GM12873 (cell line): ENCODE measurements at regions not wholly inside any gene's neighbourhood (a gene's known extent, or its start where the extent isn't known, plus 50 kb on each side); places are given as distances from the start of the nearest gene placed in this dataset.

Source experiments
- TF ChIP-seq, protein P1 (sequence below): IDR thresholded peaks from 2 replicates; pipeline ENCODE4 v1.5.1; 2012; ENCODE audit warnings: low read depth, mild to moderate bottlenecking, moderate library complexity, low read length, control low read depth; ENCODE audit not compliant: insufficient read depth; ENCODE audit errors: missing control alignments

DNA sequence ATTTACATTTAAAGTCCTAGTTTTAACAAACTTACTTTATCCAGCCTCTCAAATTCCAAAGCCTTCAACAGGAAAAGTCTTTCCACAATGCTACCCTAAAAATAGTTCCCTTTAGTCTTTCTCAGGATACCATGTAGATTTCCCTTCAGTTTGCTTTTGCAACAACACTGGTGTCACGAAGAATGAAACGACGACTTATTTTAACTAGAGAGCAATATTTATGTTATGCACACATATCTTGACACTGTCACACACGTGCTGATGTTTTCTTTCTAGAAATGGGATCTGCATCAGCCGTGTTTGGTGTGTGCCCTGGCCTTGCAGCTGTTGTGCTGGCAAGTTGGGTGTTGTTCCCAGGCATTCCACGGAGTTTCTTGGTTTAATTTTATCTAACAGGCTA lies 75.5 kb downstream of the SIPA1L2 start:
- TF ChIP-seq, protein P1, sequence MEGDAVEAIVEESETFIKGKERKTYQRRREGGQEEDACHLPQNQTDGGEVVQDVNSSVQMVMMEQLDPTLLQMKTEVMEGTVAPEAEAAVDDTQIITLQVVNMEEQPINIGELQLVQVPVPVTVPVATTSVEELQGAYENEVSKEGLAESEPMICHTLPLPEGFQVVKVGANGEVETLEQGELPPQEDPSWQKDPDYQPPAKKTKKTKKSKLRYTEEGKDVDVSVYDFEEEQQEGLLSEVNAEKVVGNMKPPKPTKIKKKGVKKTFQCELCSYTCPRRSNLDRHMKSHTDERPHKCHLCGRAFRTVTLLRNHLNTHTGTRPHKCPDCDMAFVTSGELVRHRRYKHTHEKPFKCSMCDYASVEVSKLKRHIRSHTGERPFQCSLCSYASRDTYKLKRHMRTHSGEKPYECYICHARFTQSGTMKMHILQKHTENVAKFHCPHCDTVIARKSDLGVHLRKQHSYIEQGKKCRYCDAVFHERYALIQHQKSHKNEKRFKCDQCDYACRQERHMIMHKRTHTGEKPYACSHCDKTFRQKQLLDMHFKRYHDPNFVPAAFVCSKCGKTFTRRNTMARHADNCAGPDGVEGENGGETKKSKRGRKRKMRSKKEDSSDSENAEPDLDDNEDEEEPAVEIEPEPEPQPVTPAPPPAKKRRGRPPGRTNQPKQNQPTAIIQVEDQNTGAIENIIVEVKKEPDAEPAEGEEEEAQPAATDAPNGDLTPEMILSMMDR: no peak

DNA sequence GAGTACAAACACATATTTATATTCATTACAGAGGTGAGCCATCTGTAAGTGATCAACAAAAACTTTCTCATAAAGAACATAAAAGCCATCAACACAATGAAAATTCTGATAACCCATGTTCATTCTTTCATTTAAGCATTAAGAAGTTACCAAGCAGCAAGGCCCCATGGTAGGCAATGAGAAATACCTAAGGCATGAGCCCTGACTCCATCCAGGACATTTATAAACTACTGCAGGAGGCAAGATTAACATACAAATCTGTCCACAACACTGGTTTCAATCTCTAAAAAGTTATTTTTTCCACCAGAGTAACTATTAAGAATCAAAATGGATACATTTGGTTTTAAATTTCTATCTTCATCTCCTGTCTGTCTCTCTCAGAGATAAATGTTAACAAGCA lies 76.1 kb downstream of the SIPA1L2 start:
- TF ChIP-seq, protein P1: no peak

DNA sequence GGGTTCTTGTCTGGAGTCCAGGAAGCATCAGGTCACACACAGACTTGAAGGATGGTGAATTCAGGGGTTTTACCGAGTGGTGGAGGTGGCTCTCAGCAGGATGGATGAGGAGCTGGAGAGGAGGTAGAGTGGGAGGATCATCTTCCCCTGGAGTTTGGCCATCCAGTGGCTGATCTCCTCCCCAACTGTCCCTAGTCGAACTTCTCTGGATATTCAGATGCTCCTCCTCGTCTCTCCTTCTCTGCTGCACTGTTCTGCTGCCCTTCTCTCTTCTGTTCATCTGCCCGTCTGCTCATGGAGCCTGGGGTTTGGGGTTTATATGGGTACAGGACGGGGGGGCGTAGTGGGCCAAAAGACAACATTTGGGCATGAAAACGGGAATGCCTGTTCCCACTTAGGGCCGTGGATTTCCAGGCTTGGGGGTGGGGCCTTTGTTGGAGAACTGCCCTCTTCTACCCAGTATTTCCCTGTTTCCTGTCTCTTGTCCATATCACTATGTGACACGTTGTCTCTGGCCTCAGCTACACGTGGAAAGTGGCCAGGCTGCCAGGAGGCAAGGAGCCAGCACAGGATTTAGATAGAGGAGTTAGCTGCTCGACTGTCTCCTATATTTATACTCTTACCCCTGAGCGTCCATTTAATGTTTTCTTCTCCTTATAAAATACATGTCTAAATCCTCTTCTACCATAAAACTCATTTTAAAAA lies 76.7 kb downstream of the SIPA1L2 start:
- TF ChIP-seq, protein P1: no peak

DNA sequence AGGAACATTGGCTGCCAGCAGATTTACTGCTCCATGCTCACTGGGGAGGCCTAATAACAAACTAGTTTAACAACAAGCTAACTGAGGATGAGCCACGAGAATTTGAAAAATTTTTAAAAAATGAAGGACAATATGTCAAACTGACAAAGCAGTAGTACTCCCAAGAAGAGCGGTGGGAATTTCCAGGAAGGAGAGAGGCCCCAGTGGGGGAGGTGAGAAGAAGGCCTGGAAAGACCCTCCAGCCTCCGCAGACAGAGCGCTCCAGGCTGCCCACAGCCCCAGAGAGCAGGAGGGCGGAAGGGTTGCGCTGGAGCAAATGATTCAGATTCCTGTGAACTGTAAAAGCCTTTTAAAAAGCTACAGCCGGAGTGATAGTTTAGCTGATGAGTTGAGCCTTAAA lies 78.5 kb downstream of the SIPA1L2 start:
- TF ChIP-seq, protein P1: no peak

DNA sequence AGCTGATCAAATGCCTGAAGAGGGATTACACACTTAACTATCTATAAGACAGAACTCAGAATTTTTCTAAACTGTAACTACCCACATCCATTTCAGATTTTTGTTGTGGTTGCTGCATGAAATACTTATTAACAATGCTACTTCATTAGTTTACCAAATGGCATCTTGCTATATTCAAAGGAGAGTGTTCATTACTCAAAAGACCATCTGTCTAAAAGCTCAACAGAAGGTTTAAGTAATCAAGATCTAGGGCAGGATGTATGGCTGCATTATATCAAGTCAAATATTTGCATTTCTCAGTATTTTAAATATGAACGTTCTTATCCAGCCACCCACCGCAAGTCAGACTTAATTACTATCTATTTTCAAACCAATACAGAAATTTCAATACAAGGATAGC lies 79.9 kb downstream of the SIPA1L2 start:
- TF ChIP-seq, protein P1: no peak

DNA sequence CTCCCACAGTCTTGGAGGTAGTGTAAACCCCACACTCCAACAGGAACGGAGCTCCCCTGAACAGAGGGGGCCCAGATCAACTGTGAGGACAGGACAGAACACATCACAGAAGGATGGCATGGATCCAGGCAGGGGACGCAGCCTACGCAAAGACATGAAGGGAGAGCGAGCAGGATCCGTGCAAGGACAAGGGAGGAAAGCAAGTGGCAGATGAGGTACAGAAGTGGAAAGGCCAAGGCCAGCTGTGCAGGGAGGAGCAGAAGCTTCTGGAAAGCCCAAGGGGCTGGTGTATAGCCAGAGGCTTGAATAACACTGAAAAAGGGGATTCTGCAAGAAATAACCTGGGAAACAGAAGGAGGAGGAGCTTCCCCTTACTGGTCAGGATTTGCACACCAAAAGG lies 81.2 kb downstream of the SIPA1L2 start:
- TF ChIP-seq, protein P1: no peak

DNA sequence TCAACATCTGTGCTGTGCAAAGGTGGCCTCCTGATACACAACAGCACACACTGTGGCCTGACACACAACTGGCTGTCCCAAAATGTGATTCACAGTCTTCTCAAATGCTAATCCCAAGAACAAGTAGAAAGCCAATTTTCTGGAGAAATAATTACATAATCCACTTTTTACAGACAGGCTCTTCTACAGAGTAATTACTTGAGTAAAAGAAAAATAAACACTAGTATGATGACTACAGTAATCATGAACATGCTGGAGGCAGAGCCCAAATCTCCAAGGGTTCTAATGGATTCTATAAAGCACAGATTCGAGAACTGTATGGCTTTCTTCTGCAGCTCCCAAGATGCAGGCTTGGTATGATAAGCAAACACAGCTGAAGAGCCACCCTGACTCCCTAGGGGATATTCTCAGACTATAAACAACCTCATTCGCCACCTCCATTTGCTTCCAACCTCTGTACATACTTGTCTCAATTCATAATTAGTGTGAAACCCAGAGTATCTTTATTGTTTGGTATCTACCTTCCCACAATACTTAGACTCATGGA lies 81.9 kb downstream of the SIPA1L2 start:
- TF ChIP-seq, protein P1: no peak
